K562 (cell line): ENCODE measurements at regions not wholly inside any gene's neighbourhood (a gene's known extent, or its start where the extent isn't known, plus 50 kb on each side); places are given as distances from the start of the nearest gene placed in this dataset.

Experiments used
- ATAC-seq: fragments of 200-7000 bp; cut with Tn5 transposase; 3 replicates; pipeline ENCODE4 v1.9.1; 2020; ENCODE audit warnings: moderate library complexity
- BruUV-seq: library from RNA; stranded (reverse); fragments of 400-500 nt; replicated peaks from 2 replicates; lab custom pipeline; 2021; lab: Mats Ljungman, UMichigan
- CTCF ChIA-PET: fragments of 300-600 bp; formaldehyde crosslinking; extraction: SDS; loops from one replicate; lab custom pipeline; 2021; ENCODE audit warnings: low intra/inter-chr PET ratio; lab: Yijun Ruan, JAX
- POLR2A ChIA-PET: fragments of 300-600, 350-650 bp; sonication (Branson Sonifier 250); formaldehyde crosslinking; extraction: SDS; loops from one replicate; lab custom pipeline; 2021; ENCODE audit warnings: antibody characterized with exemption, inconsistent platforms; lab: Yijun Ruan, JAX
- DNase-seq, 4 experiments: peaks; one replicate each; pipeline versions ENCODE4 v3.0.0 to v3.0.0-alpha.2; 2011 to 2018; ENCODE audit warnings: low spot score in 3 of 4, mixed read lengths in 3 of 4; ENCODE audit errors: extremely low read depth in 1 of 4
- FAIRE-seq: peaks from 2 replicates; lab custom pipeline; 2011; peaks lifted over from hg19 to GRCh38; lab: Jason Lieb, UNC
- H2AFZ ChIP-seq: 2 replicates; pipeline ENCODE4 v1.6.0; 2011; ENCODE audit warnings: low read depth, low read length, control low read depth, inconsistent platforms
- H3K27ac ChIP-seq: fragments of 200-600 bp; 3 replicates; pipeline ENCODE4 v1.8.0; 2011; ENCODE audit warnings: low read depth, mild to moderate bottlenecking, control low read depth, inconsistent platforms, low read length, moderate library complexity, mixed read lengths; ENCODE audit errors: extremely low read depth
- H3K27me3 ChIP-seq, 2 experiments: fragments of 300-600 bp in 1 of 2; 2 replicates in 1 of 2; 3 replicates in 1 of 2; pipeline versions ENCODE4 v1.6.0 to v1.8.0; 2011; ENCODE audit warnings: inconsistent platforms in 2 of 2, low read length in 2 of 2, mild to moderate bottlenecking in 1 of 2, mixed read lengths in 1 of 2, moderate library complexity in 1 of 2; ENCODE audit not compliant: control insufficient read depth in 2 of 2, insufficient read depth in 2 of 2
- H3K36me3 ChIP-seq: fragments of 300-600 bp; 3 replicates; pipeline ENCODE4 v1.8.0; 2011; ENCODE audit warnings: mild to moderate bottlenecking, low read length, inconsistent platforms; ENCODE audit not compliant: control insufficient read depth, insufficient read depth
- H3K4me1 ChIP-seq, 2 experiments: fragments of 200-600 bp in 1 of 2; replicated peaks in 1 of 2; 2 replicates in 1 of 2; 3 replicates in 1 of 2; pipeline versions ENCODE4 v1.5.1 to v1.8.0; 2011; ENCODE audit warnings: inconsistent platforms in 2 of 2, low read length in 2 of 2, mild to moderate bottlenecking in 1 of 2, mixed read lengths in 1 of 2, moderate library complexity in 1 of 2; ENCODE audit not compliant: control insufficient read depth in 2 of 2, insufficient read depth in 2 of 2
- H3K4me2 ChIP-seq: 2 replicates; pipeline ENCODE4 v1.6.1; 2011; ENCODE audit warnings: low read length, control low read depth, inconsistent platforms, mixed read lengths; ENCODE audit not compliant: insufficient read depth
- H3K4me3 ChIP-seq: fragments of 200-600 bp; sonication (generic), shearing (Covaris generic); 2 replicates; pipeline ENCODE4 v1.5.1; 2016; ENCODE audit warnings: control low read depth, inconsistent platforms
- H3K79me2 ChIP-seq: fragments of 200-600 bp; 3 replicates; pipeline ENCODE4 v1.8.0; 2011; ENCODE audit warnings: low read length, inconsistent platforms; ENCODE audit not compliant: control insufficient read depth, insufficient read depth
- H3K9ac ChIP-seq, 2 experiments: 2 replicates each; pipeline versions ENCODE4 v1.6.0 to v1.6.1; 2011; ENCODE audit warnings: low read depth in 2 of 2, low read length in 2 of 2, control low read depth in 1 of 2, inconsistent platforms in 1 of 2, mild to moderate bottlenecking in 1 of 2, mixed read lengths in 1 of 2; ENCODE audit not compliant: insufficient read depth in 1 of 2
- H3K9me1 ChIP-seq: one replicate; pipeline ENCODE4 v1.6.0; 2011; ENCODE audit warnings: inconsistent platforms, mild to moderate bottlenecking, low read length, moderate library complexity; ENCODE audit not compliant: control insufficient read depth, insufficient read depth
- H3K9me3 ChIP-seq: replicated peaks from 2 replicates; pipeline ENCODE4 v1.5.1; 2011; ENCODE audit warnings: low read depth, low read length, inconsistent platforms; ENCODE audit not compliant: control insufficient read depth, insufficient read depth
- H4K20me1 ChIP-seq: replicated peaks from 2 replicates; pipeline ENCODE4 v1.6.1; 2011; ENCODE audit warnings: low read length, inconsistent platforms, mixed read lengths; ENCODE audit not compliant: control insufficient read depth, insufficient read depth
- FOXO4 ChIP-seq: fragments of 450-650 bp; formaldehyde crosslinking; IDR thresholded peaks from 2 replicates; pipeline ENCODE4 v1.4.0; 2020; ENCODE audit warnings: mild to moderate bottlenecking, moderate library complexity
- GATAD2B ChIP-seq: fragments of 450-650 bp; IDR thresholded peaks from 2 replicates; pipeline ENCODE4 v1.6.1; 2017; ENCODE audit warnings: mild to moderate bottlenecking, borderline replicate concordance
- MYNN ChIP-seq, 2 experiments: sonication (generic); formaldehyde crosslinking in 1 of 2; IDR thresholded peaks; 2 replicates each; pipeline versions ENCODE4 v1.5.0 to v1.6.1; 2016 to 2020; ENCODE audit warnings: antibody characterized with exemption in 1 of 2, missing genetic modification reagents in 1 of 2
- NFIX ChIP-seq: fragments of 250-450 bp; sonication (Bioruptor Pico); IDR thresholded peaks from 2 replicates; pipeline ENCODE4 v1.4.0; 2020; ENCODE audit warnings: low read depth, mild to moderate bottlenecking, moderate library complexity
- POLR2G ChIP-seq: fragments of 200-400 bp; formaldehyde crosslinking; IDR thresholded peaks from 2 replicates; pipeline ENCODE4 v1.6.1; 2017; ENCODE audit warnings: low read depth, mild to moderate bottlenecking, antibody characterized with exemption, low read length, moderate library complexity
- ZBTB1 ChIP-seq: sonication (generic); formaldehyde crosslinking; IDR thresholded peaks from 2 replicates; pipeline ENCODE4 v1.8.1; 2023; ENCODE audit warnings: missing genetic modification reagents, low read depth, mild to moderate bottlenecking, borderline replicate concordance
- ZNF444 ChIP-seq: fragments of 250-450 bp; sonication (Bioruptor Pico); IDR thresholded peaks from 2 replicates; pipeline ENCODE4 v1.4.0; 2020; ENCODE audit warnings: mild to moderate bottlenecking, moderate library complexity
- ZNF696 ChIP-seq: fragments of 250-450 bp; sonication (Bioruptor Pico); conservative IDR thresholded peaks from 2 replicates; pipeline ENCODE4 v1.4.0; 2020; ENCODE audit warnings: mild to moderate bottlenecking, moderate library complexity
- WGBS: fragments of 100-300 bp; shearing (Covaris generic); methylation state at CpG from one replicate; pipeline ENCODE4 v1.1.6; 2016; ENCODE audit warnings: low coverage, mixed read lengths; ENCODE audit not compliant: insufficient coverage; ENCODE audit errors: missing lambda C conversion rate; 5-methylcytosine and 5-hydroxymethylcytosine counted together
- in situ Hi-C: fragments of 300-500 bp; cut with MboI; formaldehyde crosslinking; loops from 4 replicates; pipeline ENCODE4 v1.15.0; 2018; ENCODE audit warnings: inconsistent platforms, mixed read lengths
- intact Hi-C: fragments of 100-400 bp; cut with micrococcal nuclease; formaldehyde crosslinking; loops from 2 replicates; pipeline ENCODE4 v1.14.2; 2022

GRCh38 chr5:5983261-5983980 lies 394.9 kb downstream of the MED10 start:
- H3K9ac ChIP-seq, result no peak overlapping the region
- H3K4me1 ChIP-seq, result no peaks in the 10 kb centered on the region
- ATAC-seq, result no peak
- BruUV-seq, result no TSS peak
- no peaks in the 10 kb centered on the region for H3K36me3 ChIP-seq
- H3K4me2 ChIP-seq, result no peak overlapping the region
- no peaks in the 10 kb centered on the region for H3K9me3 ChIP-seq
- H4K20me1 ChIP-seq, result no peaks in the 10 kb centered on the region
- intact Hi-C loops (no loop called here), in situ Hi-C loops (no loop called here)
- under 1% methylated on average over 11 of the region's 11 CpGs for WGBS
- H2AFZ ChIP-seq, result no peak overlapping the region
- POLR2A ChIA-PET, result no interaction called here
- no peaks in the 10 kb centered on the region for H3K9me1 ChIP-seq
- CTCF ChIA-PET, result no interaction called here
- DNase-seq, result no peak
- FAIRE-seq, result no peak
- TF ChIP-seq ZNF696 (CRISPR knock-in tag) (no peak), NFIX (CRISPR knock-in tag) (no peak), ZNF444 (CRISPR knock-in tag) (no peak), GATAD2B (no peak), ZBTB1 (CRISPR knock-in tag) (no peak), POLR2G (no peak), MYNN (IDR thresholded peaks at IDR 0.05) (no peak), MYNN (CRISPR knock-in tag; IDR thresholded peaks at IDR 0.05) (no peak), FOXO4 (CRISPR knock-in tag) (no peak)
- no peak overlapping the region for H3K4me3 ChIP-seq
- H3K79me2 ChIP-seq, result no peaks in the 10 kb centered on the region
- H3K27me3 ChIP-seq, result no peaks in the 10 kb centered on the region
- H3K27ac ChIP-seq, result no peak overlapping the region
